ENCODE measurements at regions not wholly inside any gene's neighbourhood (a gene's known extent, or its start where the extent isn't known, plus 50 kb on each side); places are given as distances from the start of the nearest gene placed in this dataset.

DNA sequence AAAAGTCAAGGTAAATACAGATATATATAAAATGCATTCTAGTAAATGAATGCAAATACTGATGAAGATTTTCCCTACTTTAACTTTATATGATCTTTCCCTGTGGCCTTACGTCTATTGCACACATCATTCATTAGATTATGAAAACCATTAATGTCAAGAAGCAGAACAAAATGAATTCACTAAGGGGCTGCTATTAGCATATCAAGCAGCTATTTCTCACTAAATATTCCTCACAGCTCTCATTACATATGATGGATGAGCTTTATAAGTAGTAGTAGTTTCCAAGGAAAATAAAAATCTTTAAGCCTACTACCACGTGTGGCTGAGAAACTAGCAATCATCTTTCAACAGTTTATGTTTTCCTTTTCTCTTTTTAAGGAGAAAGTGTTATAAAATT lies 702.8 kb upstream of the SLC39A10 start:
- H3K27me3 ChIP-seq (ENCODE audit: low read depth, low read length) = no peaks in the 10 kb centered on the region
- no peak overlapping the region for H3K9ac ChIP-seq (ENCODE audit: low read length)
- H2AFZ ChIP-seq (ENCODE audit: low read depth, low read length) = no peak overlapping the region
- H3K79me2 ChIP-seq (ENCODE audit: low read length) = no peaks in the 10 kb centered on the region
- no peaks in the 10 kb centered on the region for H3K9me3 ChIP-seq (ENCODE audit: insufficient read depth, low read length)
- TF ChIP-seq EZH2phosphoT487 (IDR thresholded peaks at IDR 0.05; ENCODE audit: low read depth) = no peak
- TF ChIP-seq, protein P1, sequence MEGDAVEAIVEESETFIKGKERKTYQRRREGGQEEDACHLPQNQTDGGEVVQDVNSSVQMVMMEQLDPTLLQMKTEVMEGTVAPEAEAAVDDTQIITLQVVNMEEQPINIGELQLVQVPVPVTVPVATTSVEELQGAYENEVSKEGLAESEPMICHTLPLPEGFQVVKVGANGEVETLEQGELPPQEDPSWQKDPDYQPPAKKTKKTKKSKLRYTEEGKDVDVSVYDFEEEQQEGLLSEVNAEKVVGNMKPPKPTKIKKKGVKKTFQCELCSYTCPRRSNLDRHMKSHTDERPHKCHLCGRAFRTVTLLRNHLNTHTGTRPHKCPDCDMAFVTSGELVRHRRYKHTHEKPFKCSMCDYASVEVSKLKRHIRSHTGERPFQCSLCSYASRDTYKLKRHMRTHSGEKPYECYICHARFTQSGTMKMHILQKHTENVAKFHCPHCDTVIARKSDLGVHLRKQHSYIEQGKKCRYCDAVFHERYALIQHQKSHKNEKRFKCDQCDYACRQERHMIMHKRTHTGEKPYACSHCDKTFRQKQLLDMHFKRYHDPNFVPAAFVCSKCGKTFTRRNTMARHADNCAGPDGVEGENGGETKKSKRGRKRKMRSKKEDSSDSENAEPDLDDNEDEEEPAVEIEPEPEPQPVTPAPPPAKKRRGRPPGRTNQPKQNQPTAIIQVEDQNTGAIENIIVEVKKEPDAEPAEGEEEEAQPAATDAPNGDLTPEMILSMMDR (IDR thresholded peaks at IDR 0.05; ENCODE audit: low read depth, low read length) = no peak
- no peaks in the 10 kb centered on the region for H3K36me3 ChIP-seq (replicated peaks; ENCODE audit: low read depth, low read length)
- H3K4me3 ChIP-seq (ENCODE audit: low read length) = no peak overlapping the region
- no peaks in the 10 kb centered on the region for H4K20me1 ChIP-seq (ENCODE audit: insufficient read depth, low read length)
- no peak overlapping the region for H3K27ac ChIP-seq (ENCODE audit: low read length)
- no peaks in the 10 kb centered on the region for H3K4me1 ChIP-seq (ENCODE audit: low read length)
- no peak overlapping the region for H3K4me2 ChIP-seq (ENCODE audit: low read length)

DNA sequence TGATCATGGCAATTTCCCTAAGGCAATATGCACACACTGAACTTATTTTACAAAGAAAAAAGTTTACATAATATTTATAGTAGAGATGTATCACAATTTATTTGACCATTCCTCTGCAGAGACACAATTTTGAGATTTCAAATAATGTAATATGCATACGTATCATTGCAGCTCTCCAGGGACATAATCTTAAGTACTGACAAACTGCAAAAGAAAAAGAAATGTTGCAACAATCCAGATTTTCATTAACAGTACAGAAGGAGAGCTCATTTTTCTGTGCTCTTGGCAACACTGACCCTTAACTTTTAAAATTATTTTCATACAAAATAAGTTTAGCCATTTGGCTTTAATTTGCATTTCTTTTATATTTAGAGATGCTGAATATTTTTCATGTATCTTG lies 710.2 kb upstream of the SLC39A10 start:
- H3K4me2 ChIP-seq (ENCODE audit: low read length) = no peak overlapping the region
- H3K79me2 ChIP-seq (ENCODE audit: low read length) = no peaks in the 10 kb centered on the region
- no peak overlapping the region for H3K27ac ChIP-seq (ENCODE audit: low read length)
- H2AFZ ChIP-seq (ENCODE audit: low read depth, low read length) = no peak overlapping the region
- H3K9me3 ChIP-seq (ENCODE audit: insufficient read depth, low read length) = no peaks in the 10 kb centered on the region
- no peaks in the 10 kb centered on the region for H4K20me1 ChIP-seq (ENCODE audit: insufficient read depth, low read length)
- no peaks in the 10 kb centered on the region for H3K36me3 ChIP-seq (replicated peaks; ENCODE audit: low read depth, low read length)
- no peak overlapping the region for H3K4me3 ChIP-seq (ENCODE audit: low read length)
- TF ChIP-seq, protein P1 (IDR thresholded peaks at IDR 0.05; ENCODE audit: low read depth, low read length) = no peak
- TF ChIP-seq EZH2phosphoT487 (IDR thresholded peaks at IDR 0.05; ENCODE audit: low read depth) = no peak
- H3K9ac ChIP-seq (ENCODE audit: low read length) = no peak overlapping the region
- H3K4me1 ChIP-seq (ENCODE audit: low read length) = no peaks in the 10 kb centered on the region
- no peaks in the 10 kb centered on the region for H3K27me3 ChIP-seq (ENCODE audit: low read depth, low read length)

DNA sequence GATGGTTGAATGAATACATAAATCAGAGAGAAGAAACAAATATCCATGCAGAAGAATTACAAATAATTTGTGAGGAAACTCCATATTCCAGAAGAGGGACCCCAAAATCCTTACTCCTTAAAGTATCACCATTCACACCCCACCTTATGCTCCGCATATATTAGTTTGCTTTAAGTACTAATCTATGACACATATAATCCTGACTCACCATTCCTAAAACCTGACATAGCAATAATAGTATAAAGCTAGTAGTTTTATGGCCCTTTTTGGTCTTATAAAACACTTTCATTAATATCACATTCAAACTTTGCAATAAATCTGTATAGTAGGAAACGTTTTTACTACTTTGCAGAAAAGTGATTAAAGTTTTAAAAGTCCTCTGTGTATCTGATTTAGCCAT lies 719.0 kb upstream of the SLC39A10 start:
- Histone ChIP-seq H3K4me1 (ENCODE audit: low read length) (no peaks in the 10 kb centered on the region), H3K27ac (ENCODE audit: low read length) (no peak overlapping the region), H4K20me1 (ENCODE audit: insufficient read depth, low read length) (no peaks in the 10 kb centered on the region), H3K9ac (ENCODE audit: low read length) (no peak overlapping the region), H3K36me3 (replicated peaks; ENCODE audit: low read depth, low read length) (no peaks in the 10 kb centered on the region), H3K9me3 (ENCODE audit: insufficient read depth, low read length) (no peaks in the 10 kb centered on the region), H3K79me2 (ENCODE audit: low read length) (no peaks in the 10 kb centered on the region), H3K4me3 (ENCODE audit: low read length) (no peak overlapping the region), H2AFZ (ENCODE audit: low read depth, low read length) (no peak overlapping the region), H3K4me2 (ENCODE audit: low read length) (no peak overlapping the region), H3K27me3 (ENCODE audit: low read depth, low read length) (no peaks in the 10 kb centered on the region)
- no peak for TF ChIP-seq EZH2phosphoT487 (IDR thresholded peaks at IDR 0.05; ENCODE audit: low read depth)
- TF ChIP-seq, protein P1 (IDR thresholded peaks at IDR 0.05; ENCODE audit: low read depth, low read length) = no peak

DNA sequence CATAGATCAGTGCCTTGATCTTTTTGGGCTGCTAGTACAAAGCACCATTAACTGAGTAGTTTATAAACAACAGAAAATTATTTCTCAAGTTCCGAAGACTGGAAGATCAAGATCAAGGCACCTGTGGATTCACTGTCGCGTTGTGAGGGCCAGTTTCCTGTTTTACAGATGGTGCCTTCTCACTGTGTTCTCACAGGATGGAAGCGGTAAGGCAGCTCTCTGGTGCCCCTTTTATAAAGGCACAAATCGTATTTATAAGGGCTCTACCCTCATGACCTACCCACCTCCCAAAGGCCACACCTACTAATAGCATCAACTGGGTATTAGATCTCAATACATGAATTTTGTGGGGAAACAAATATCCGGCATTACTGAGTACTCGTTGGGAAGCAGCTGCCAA lies 729.5 kb upstream of the SLC39A10 start:
- TF ChIP-seq, protein P1 (IDR thresholded peaks at IDR 0.05; ENCODE audit: low read depth, low read length) = no peak
- Histone ChIP-seq H3K4me2 (ENCODE audit: low read length) (no peak overlapping the region), H3K4me1 (ENCODE audit: low read length) (no peaks in the 10 kb centered on the region), H3K27me3 (ENCODE audit: low read depth, low read length) (no peaks in the 10 kb centered on the region), H3K36me3 (replicated peaks; ENCODE audit: low read depth, low read length) (no peaks in the 10 kb centered on the region), H3K79me2 (ENCODE audit: low read length) (no peaks in the 10 kb centered on the region), H3K9me3 (ENCODE audit: insufficient read depth, low read length) (no peaks in the 10 kb centered on the region), H4K20me1 (ENCODE audit: insufficient read depth, low read length) (no peaks in the 10 kb centered on the region), H3K9ac (ENCODE audit: low read length) (no peak overlapping the region), H3K4me3 (ENCODE audit: low read length) (no peak overlapping the region), H2AFZ (ENCODE audit: low read depth, low read length) (no peak overlapping the region), H3K27ac (ENCODE audit: low read length) (no peak overlapping the region)
